ENCODE measurements at regions not wholly inside any gene's neighbourhood (a gene's known extent, or its start where the extent isn't known, plus 50 kb on each side); places are given as distances from the start of the nearest gene placed in this dataset.
"Not testable (repeated sequence)": the region's sequence is repeated elsewhere in the genome, so short reads cannot be mapped to it uniquely, and the experiment has no call there.

DNA sequence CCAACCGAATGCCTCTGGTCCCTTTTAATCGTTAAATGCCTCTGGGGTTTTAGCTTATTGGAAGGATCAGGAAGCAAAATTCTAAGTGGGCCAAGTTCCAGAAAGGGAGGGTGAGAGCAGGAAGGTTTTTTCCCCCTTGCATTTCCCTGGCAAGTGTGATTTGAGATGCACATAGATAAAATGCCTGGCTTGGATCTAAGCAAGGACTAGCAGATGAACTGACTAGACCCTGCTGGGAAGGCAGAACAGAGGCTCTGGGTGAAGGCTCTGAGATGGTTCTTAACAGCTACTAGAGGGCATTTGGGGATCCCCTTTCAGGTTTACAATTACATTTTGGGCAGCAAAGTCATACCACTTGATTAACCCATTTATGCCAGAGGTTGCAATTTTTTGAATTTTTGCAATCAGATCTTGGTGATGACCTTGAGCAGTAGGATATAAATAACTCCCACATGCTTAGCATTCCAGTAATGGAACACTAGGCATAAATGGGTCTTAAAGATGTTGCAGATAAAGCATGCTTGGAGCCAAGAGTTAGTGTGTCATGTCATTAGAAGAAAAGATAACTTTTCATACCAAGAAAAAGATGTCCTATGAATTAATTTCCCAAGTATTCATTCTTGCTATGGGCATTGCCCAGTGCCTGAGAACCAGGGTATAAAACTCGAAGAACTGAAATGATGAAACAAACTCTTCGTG is 205.9 kb downstream of the SEC23IP start:
- DNase-seq (ENCODE audit: low spot score): no peak
- TF ChIP-seq, protein P1, sequence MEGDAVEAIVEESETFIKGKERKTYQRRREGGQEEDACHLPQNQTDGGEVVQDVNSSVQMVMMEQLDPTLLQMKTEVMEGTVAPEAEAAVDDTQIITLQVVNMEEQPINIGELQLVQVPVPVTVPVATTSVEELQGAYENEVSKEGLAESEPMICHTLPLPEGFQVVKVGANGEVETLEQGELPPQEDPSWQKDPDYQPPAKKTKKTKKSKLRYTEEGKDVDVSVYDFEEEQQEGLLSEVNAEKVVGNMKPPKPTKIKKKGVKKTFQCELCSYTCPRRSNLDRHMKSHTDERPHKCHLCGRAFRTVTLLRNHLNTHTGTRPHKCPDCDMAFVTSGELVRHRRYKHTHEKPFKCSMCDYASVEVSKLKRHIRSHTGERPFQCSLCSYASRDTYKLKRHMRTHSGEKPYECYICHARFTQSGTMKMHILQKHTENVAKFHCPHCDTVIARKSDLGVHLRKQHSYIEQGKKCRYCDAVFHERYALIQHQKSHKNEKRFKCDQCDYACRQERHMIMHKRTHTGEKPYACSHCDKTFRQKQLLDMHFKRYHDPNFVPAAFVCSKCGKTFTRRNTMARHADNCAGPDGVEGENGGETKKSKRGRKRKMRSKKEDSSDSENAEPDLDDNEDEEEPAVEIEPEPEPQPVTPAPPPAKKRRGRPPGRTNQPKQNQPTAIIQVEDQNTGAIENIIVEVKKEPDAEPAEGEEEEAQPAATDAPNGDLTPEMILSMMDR (IDR thresholded peaks at IDR 0.05; ENCODE audit: extremely low read depth, missing control alignments): no peak

DNA sequence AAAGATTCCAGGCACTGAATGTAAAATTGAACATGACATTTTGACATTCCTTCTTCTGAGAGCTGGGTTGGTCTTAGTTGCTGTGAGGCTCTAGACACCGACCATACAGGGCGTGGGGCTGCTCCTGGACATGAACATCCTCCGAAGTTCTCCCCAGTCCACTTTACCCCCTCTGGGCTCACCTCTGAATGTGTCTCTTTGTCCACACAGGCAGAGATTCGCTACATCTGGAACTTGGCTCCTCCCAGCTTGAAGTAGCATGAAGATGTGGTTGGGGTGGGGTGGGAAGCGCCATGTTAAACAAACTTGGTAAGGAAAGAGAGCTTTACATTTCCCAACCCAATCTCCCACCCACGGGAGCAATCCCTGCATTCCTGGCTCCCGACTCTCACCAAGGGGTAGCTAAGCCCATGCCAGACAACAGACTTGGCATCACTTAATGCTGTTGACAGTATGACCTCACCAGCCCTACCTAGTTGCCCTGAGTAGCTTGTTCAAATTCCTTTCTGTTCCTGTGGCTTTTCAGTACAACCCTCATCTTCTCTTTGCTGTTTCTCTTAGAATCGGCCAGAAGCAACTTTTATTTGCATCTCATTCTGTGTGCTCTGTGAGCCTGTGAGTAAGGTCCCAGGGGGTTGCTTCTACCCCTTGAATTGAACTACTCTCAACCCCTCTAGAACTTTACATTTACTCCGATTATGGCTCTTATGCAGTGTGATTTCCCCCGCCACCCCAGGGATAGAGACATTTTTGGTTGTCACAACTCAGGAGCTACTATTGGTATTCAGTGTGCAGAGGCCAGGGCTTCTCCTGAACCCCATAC is 211.4 kb downstream of the SEC23IP start:
- no peak for DNase-seq (ENCODE audit: low spot score)

DNA sequence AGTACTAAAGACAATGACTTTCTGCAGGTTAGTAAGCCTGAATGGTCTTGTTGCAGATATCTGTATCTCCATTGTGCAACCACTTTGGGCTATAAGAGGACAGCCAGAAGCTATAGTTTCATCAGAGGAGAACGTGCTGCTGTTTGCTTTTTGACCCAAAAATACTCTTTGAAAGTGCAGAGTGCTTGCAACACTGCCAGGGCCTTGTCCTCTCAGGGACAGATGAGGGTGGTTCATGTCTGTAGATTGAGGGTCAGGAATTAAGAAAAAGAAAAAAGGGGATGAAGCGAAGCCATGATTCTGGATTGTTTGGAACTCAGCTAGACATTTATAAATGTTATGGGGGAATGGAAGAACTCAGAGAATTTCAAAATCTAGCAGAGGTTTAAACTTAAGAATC is 212.5 kb downstream of the SEC23IP start:
- DNase-seq (ENCODE audit: low spot score): no peak

More for the DNA sequence above, 211.4 kb downstream of the SEC23IP start:
- TF ChIP-seq, protein P1 (IDR thresholded peaks at IDR 0.05; ENCODE audit: extremely low read depth, missing control alignments): no peak

DNA sequence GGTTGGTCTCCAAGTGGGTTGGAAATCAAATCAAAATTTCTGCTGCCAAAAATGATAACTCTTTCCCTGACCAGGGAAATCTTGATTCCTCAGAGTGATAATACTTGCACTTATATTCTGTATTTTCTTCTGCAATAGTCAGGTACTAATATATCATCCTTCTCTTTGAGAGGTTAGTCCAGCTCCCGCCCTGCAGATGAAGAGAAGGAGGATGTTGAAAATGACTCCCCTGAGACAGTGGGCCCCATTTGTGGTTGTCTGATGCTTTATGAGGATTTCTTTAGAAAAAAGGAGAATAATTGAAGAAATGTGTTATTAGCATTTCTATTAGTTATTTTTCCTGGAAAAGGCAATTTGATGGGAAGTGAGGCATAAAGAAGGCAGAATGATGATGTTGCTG is 213.0 kb downstream of the SEC23IP start:
- TF ChIP-seq, protein P1 (IDR thresholded peaks at IDR 0.05; ENCODE audit: extremely low read depth, missing control alignments): no peak
- no peak for DNase-seq (ENCODE audit: low spot score)

More for the DNA sequence above, 212.5 kb downstream of the SEC23IP start:
- TF ChIP-seq, protein P1 (IDR thresholded peaks at IDR 0.05; ENCODE audit: extremely low read depth, missing control alignments): no peak

DNA sequence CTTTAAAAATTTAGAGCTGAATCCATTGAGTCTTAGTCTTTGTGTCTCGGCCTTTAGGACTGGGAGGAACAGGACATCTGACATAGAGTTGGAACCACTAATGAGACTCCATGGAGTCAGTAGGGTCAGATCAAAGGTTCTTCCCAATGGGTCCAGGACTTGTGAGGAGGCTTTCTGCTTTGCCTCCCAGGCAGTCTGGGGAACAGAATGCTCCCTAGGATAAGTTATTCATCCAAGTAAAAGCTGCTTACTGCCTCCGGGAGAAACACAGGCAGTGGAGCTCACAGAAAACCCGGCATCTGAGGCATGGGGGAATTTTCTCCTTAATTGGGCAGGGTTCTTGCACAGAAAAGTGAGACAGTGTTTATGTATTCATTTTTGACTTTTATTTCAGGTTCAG is 216.4 kb downstream of the SEC23IP start:
- TF ChIP-seq, protein P1 (IDR thresholded peaks at IDR 0.05; ENCODE audit: extremely low read depth, missing control alignments): no peak
- no peak for DNase-seq (ENCODE audit: low spot score)

DNA sequence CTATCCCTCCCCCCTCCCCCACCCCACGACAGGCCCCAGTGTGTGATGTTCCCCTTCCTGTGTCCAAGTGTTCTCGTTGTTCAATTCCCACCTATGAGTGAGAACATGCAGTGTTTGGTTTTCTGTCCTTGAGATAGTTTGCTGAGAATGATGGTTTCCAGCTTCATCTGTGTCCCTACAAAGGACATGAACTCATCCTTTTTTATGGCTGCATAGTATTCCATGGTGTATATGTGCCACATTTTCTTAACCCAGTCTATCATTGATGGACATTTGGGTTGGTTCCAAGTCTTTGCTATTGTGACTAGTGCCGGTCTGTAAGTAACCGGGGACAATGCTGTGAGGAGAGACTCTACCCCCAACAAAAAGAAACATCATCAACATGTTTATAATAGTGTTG is 217.2 kb downstream of the SEC23IP start:
- DNase-seq (ENCODE audit: low spot score): not testable (repeated sequence)

DNA sequence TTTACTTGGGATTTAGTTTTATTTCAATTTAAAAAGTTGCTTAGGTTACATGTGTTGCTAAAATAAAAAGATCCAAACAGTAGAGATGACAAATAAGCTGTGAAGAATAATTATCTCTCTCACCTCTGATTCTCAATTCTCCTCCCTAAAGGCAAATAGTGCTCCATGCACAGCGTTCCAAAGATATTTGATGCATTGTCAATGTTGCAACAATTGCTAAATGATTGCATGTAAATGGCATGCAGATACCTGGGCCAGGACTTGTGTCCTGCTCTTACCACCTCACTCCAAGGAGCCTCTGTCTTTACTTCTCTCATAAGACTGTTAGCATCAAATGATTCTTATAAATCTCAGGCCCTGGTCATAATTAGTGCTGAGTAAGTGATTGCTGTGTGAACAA is 217.7 kb downstream of the SEC23IP start:
- TF ChIP-seq, protein P1 (IDR thresholded peaks at IDR 0.05; ENCODE audit: extremely low read depth, missing control alignments): no peak
- no peak for DNase-seq (ENCODE audit: low spot score)
